ENCODE measurements at regions not wholly inside any gene's neighbourhood (a gene's known extent, or its start where the extent isn't known, plus 50 kb on each side); places are given as distances from the start of the nearest gene placed in this dataset.
A peak's percentile ranks its signal among the peaks of the same experiment; 100 is the strongest.

DNA sequence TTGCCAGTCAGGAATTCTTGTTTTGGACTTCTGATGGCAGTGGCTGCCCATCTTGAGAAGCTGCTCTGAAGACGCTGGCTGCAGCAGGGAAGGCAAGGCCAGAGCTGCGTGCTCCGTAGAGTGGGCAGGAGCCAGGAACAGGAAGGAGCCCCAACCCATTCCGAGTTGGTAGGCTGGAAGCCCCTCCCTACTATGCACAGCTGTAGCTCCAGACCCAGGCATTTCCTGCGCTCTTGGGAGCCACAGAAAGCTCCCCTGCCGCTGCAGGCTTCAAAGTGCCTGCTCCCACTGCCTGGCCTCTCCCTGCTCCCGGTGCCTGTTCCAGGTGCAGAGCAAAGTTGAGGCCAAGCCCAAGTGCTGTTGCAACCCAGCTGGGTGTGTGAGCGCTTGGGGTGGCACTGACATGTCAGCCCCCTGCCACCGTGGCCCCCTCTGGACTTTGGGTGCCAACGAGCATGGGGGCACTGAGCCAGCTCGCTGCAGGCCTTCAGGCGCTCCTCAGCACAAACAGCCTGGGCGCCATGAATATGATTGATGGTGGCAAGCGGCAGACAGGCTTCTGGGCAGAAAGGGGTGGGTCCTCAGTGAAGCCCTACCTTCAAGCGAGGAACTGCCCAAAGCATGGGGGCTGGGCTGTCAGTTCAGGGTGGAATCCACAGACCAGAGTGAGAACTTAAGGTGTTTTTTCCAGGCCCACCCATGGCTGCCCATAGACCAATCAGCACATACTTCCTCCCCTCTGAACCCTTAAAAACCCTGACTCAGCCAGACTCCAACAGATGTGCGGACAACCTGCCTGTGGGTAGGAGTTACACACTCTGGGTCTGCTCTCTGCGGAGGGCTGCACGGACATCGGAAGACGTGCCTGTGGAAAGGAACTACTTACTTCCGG, 677.2 kb upstream of the INTU start:
- no peak for DNase-seq (ENCODE audit: low spot score)
- no peak overlapping the region for H3K27ac ChIP-seq
- ChIA-PET POLR2A (ENCODE audit: low non-redundant PET) (no interaction called here), CTCF (no interaction called here)
- TF ChIP-seq, protein P1, sequence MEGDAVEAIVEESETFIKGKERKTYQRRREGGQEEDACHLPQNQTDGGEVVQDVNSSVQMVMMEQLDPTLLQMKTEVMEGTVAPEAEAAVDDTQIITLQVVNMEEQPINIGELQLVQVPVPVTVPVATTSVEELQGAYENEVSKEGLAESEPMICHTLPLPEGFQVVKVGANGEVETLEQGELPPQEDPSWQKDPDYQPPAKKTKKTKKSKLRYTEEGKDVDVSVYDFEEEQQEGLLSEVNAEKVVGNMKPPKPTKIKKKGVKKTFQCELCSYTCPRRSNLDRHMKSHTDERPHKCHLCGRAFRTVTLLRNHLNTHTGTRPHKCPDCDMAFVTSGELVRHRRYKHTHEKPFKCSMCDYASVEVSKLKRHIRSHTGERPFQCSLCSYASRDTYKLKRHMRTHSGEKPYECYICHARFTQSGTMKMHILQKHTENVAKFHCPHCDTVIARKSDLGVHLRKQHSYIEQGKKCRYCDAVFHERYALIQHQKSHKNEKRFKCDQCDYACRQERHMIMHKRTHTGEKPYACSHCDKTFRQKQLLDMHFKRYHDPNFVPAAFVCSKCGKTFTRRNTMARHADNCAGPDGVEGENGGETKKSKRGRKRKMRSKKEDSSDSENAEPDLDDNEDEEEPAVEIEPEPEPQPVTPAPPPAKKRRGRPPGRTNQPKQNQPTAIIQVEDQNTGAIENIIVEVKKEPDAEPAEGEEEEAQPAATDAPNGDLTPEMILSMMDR (conservative IDR thresholded peaks at IDR 0.05; ENCODE audit: low read depth): no peak

DNA sequence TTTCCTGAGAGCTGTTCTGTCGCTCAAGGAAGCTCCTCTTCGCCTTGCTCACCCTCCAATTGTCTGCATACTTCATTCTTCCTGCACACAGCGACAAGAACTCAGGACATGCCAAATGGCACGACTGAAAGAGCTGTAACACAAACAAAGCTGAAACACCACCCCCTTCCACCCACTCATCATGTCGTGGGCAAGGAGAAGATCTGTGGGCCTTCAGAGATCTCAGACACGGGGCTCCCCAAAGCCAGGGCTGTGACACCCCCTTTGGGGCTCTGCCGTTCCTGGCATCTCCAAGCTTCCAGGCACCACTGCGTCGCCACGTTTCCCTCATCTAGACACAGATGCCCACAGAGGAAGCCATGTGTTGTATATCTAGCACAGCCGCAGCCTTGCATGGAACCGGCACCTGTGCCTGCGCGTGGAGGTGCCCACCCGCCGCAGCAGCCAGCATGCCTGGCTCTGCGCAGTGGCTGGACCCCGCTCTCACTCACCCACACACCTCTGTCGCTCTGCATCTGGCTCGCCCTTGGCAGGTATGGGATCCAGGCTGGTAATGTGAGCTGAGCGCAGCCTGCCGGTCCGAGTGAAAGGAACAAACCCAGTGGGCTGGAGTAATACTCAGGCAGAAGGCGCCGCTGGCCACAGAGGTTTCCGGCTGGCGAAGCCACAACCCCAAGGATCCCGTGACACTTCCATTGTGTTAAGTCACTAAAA, 676.4 kb upstream of the INTU start:
- DNase-seq (ENCODE audit: low spot score): no peak
- H3K27ac ChIP-seq: no peak overlapping the region
- POLR2A ChIA-PET (ENCODE audit: low non-redundant PET): no interaction called here
- TF ChIP-seq, protein P1 (conservative IDR thresholded peaks at IDR 0.05; ENCODE audit: low read depth): no peak
- CTCF ChIA-PET: no interaction called here

DNA sequence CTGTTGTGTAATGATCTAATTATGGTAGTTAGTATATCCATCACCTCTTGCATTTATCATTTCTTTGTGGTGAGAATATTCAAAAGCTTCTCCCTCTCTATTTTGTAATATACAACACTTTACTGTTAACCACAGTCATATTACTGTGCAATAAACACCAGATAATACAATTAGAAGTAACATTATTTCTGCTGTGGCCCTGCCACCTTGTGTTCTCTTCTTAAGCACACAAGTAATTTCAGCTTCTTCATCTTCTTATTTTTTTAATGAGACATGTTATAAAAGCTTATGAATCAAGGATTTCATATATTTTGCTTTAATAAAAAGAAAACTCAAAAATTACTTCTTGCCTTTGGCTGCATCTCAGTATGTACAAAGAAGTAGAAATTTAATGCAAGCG, 675.2 kb upstream of the INTU start:
- TF ChIP-seq, protein P1 (conservative IDR thresholded peaks at IDR 0.05; ENCODE audit: low read depth): no peak; the same call in 1 of the 2 replicates
- DNase-seq (ENCODE audit: low spot score): peak; percentile 8
- H3K27ac ChIP-seq: no peak overlapping the region
- POLR2A ChIA-PET (ENCODE audit: low non-redundant PET): no interaction called here
- CTCF ChIA-PET: interaction anchor here (0.6 to 1.2 kb wide), 2 partner anchors 10 to 710 kb away, joined by 3 to 6 read pairs; no protein-coding TSS in a partner anchor

DNA sequence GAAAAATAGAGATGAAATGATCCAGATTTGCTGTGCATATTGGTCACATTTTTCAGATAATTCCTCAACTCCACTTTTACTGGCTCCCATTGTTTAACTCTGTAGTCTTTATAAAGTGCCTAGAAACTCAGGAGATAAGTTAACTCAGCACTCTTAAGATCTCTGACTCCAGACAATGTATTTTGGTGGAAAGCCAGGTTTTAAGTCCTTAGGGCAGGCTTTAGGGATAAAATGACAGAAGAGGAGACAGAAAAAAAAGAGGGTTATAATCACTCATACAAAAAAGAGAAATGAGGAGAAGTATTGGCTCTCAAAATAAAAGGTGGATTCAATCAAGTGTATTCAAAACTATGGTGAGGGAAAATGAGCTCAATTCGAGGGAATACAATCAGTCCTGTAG, 674.8 kb upstream of the INTU start:
- DNase-seq (ENCODE audit: low spot score): no peak
- TF ChIP-seq, protein P1 (conservative IDR thresholded peaks at IDR 0.05; ENCODE audit: low read depth): no peak
- H3K27ac ChIP-seq: no peak overlapping the region

DNA sequence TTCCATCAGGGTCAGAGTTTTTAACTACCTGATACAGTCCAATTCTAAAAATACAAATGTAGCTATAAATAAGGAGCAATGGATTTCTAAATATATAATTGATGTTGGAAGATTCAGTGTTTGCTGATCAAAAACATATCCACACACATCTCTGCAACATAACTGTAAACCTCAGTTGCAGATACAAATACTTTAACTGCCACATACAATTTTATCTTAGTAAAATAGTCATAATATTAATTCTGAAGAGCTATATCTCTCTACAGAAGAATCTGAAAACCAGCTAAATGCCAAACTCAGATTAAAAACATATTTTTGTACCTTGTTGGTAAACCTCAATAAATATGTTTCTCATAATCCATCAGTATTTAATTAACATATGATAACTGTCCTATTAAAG, 674.3 kb upstream of the INTU start:
- DNase-seq (ENCODE audit: low spot score): no peak
- TF ChIP-seq, protein P1 (conservative IDR thresholded peaks at IDR 0.05; ENCODE audit: low read depth): no peak
- CTCF ChIA-PET: interaction anchor here (0.6 to 1.1 kb wide), 2 partner anchors 166 to 655 kb away, joined by 3 to 4 read pairs; no protein-coding TSS in a partner anchor
- no peak overlapping the region for H3K27ac ChIP-seq
- POLR2A ChIA-PET (ENCODE audit: low non-redundant PET): no interaction called here

More for the DNA sequence above, 674.8 kb upstream of the INTU start:
- CTCF ChIA-PET: interaction anchor here (0.6 to 1.2 kb wide), 3 partner anchors 9 to 655 kb away, joined by 3 to 6 read pairs (median 4); no protein-coding TSS in a partner anchor
- POLR2A ChIA-PET (ENCODE audit: low non-redundant PET): no interaction called here

DNA sequence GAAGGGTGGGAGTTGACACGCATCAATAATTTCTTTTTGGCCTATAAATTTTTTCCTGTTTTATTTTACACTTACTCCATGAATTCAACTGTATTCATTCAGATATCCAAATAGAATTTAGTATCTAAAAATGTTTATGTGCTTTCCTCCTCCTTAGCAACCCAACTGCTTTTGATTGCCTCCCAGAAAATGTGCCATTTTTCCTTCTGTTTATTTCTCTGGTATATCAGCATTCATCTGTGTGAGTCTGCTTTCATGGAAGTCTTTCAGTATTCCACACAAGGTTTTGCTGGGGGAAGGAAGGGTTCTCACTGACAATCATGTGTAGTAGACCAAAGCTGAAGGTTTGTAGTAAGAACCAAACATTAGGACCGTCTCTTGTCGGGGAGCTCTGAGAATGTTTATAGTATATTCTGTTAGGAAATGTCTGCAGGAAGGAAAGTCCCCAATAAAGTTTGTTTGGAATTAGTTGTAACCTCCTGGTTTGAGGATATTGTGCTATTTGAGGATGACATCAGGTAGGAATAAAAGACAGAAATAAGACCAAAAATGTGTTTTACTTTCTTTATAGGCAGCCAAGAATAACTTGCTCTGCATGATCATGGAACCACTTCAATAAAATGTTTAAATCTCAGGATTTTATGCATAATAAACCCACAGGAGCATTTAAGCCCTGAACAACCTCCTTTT, 673.6 kb upstream of the INTU start:
- DNase-seq (ENCODE audit: low spot score): no peak
- ChIA-PET POLR2A (ENCODE audit: low non-redundant PET) (no interaction called here), CTCF (interaction anchor here (1.1 kb wide), 1 partner anchor 165 kb away, joined by 3 read pairs; no protein-coding TSS in a partner anchor)
- TF ChIP-seq, protein P1 (conservative IDR thresholded peaks at IDR 0.05; ENCODE audit: low read depth): no peak
- no peak overlapping the region for H3K27ac ChIP-seq

Measured in RWPE1 (cell line).